Effector CD4-positive, alpha-beta T cell (primary cell): ENCODE measurements at regions not wholly inside any gene's neighbourhood (a gene's known extent, or its start where the extent isn't known, plus 50 kb on each side); places are given as distances from the start of the nearest gene placed in this dataset.

Source experiments
- DNase-seq: peaks from one replicate; pipeline ENCODE4 v3.0.0-alpha.2; 2020

DNA sequence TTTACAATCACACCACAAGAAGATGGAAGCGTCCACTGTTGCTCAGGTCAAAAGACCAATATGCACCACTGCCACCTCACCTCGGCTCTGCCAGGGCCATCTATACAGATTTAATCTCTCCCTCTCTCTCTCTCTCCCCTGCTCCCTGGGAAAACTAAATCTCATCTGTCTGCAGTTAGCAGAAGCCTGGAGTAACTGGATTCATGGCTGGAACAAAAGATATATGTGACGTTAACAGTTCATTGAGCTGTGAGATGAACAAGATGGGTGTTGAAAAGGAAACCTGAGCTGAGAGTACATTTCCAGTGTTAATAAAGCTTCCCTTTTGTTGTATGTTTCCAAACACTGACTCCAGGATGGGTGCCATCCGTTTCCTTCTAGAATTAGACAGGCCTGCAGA is 369.7 kb downstream of the CDK5RAP2 start:
- no peak for DNase-seq

DNA sequence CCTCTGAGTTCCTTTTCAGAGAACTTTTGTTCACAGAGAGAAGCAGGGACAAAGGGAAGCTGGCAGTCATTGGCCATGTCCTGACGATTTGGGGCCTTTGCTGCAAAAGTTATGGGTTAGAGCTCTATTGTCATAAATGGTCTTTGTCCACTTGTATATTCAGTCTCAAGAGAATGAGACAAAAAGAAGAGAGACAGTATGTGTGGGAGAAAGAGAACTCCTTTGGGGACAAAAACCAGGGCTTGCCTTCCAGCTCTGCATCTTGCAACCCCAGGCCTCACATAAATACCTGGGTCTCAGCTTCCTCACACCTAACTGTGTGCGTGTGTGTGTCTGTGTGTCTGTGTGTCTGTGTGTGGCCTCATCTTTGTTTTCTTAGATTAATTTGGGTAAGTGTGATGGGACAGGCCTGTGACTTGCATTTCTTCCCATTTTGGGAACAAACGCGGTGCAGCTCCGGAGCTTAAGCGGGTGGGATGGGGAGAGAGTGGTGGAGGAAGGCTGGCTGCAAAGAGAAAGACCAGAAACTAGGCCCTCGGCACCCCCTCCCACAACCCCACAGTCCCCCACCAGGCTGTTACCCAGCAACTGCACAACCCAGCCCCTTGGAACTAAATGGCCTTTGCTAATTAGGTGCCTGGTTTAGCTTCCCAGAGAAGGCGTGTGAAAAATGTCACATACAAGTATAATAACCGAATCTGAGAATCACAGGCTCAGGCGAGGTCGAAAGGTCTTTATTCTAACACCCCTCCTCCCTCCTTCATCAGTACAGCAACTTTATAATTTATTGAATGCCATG is 376.9 kb downstream of the CDK5RAP2 start:
- DNase-seq = no peak

DNA sequence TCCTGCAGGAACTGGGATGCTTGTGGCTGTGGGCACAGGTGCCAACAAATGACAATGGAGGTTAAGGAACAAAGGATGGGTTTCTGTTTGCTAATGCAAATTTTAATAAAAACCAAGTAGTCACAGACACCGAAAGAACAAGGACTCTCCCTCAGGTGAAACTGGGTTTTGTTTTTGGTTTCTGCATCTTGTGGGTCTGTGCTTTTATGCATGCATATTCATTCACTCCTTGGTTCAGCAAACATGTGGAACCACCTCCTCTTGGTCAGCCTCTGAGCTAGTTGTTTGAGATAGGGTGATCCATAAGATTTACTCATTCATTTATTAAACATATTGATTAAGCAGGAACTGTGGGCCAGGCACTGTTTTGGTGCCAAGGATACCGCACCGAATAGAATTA is 381.9 kb downstream of the CDK5RAP2 start:
- no peak for DNase-seq

DNA sequence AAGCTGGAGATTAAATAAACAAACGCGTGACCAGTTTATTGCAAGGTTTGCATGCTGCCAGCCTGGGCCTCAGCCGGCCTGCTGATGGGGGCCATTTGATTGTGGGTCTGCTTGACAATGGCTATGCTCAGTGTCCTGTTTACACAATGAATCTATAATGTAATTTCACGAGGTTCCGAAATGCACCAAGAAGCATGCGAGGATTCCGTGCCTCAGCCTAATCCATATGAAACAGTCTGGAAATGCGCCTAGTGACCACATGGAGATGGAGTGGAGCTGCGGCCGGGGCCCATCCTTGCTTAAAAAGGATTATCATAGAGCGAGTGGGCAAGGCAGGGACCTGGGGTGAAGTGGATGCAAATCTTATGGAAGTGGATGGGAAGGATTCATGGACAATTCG is 382.4 kb downstream of the CDK5RAP2 start:
- no peak for DNase-seq

DNA sequence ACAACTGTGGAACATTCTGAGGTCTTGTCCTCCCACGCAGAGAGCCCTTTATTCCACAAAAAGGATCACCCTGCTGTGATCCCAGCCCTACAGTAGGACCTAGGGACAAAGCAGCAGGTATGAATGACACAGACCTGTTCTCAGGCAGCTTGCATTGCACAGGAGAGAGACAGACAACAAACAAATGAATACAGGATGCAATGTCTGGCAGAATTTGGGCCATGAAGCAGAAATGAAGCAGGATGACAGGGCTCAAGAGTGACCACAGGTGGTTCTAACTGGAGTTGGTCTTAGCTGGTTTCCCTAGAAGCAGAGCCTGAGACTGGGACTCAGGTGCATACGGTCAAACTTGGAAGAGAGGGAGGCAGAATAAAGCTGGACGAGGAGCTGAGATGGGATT is 388.8 kb downstream of the CDK5RAP2 start:
- no peak for DNase-seq

DNA sequence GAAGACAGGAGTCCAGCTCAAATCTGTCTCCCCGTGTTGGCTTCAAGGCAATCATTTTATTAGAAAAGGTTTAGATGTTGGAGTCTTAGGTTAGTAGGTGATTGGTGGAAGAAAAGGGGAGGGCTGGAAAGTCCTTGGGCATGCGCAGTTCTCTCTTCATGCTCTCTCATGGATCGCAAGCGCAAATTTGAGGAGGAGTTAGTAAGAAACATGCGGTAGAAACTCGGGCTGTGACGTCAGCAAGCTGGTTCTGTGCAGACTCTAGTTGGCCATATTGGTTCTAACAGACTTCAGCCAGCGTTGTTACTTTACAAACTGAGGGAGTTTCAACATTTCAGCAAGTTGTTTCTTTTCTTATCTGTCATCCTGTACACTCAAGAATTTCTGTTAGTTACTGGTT is 392.2 kb downstream of the CDK5RAP2 start:
- DNase-seq = no peak

DNA sequence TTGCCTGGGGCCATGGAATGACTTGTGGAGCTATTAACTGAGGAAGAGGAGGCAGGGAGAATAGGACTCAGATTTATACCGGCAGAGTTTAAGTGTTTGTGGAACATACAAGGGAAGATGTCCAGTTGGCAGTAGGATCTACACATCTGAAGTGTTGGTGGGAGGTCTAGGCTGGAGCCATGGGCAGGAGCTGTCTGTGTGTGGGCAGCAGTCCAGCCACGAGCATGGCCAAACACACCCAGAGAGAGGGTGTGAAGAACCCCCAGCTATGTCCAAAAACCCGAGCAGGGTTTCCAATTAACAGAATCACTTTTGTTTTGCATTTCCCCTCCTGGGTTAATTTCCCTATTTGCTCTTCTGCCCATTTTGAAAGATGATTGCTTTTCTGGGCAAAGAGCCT is 393.7 kb downstream of the CDK5RAP2 start:
- DNase-seq = no peak

DNA sequence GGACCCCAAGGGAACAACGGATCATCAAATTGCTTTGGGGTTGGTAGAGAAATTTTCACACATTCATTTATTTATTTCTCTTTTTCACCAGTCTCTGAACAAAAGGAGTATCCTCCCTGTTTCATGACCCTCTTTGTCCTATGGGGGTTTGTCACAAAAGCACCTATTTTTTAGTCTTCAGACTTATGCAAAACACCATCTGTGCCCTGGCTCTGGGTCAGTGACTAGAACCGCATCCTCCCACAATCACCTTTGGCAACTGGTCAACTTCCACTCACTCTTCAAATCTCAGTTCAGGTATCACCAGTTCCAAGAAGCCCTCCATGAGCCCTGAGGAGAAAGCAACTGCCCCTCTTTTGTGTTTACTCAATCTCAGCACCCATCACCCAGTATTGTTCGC is 395.7 kb downstream of the CDK5RAP2 start:
- no peak for DNase-seq

DNA sequence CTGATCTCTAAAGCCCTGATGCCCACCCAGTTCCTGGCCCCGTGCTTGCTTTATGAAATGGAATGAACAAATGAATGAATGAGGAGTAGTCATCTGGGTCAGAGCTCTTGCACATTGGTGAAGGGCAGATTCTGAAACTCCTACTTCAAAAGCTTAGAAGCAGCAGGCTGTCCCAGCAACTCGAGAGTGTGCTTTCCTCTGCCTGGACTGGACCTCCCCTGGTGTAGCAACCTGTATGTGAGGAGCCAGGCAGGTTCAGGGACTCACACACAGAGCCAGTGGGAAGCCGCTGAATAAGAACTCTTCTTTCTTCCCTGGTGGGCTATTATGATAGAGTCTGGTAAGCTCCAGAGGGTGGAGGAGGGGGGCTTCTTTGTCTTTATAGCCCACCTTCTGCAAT is 396.4 kb downstream of the CDK5RAP2 start:
- DNase-seq = no peak

DNA sequence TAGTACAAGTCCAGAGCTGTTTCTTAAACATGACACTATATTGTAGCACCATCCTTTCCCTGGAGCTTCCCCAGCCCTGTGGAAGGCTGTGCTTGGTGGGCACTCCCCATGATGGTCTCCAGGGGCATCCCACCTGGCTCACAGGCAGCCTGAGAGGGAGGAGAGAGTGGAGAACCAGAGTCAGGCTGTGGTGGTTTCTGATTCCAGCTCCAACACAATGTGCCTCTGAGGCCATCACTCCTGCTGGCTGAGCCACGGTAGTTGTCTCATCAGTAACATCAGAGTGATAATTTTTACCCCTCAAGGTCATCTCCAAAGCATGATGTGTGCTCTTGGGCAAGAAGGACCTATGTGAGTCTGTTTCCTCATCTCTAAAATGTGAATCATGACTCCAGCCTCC is 398.0 kb downstream of the CDK5RAP2 start:
- DNase-seq = no peak

DNA sequence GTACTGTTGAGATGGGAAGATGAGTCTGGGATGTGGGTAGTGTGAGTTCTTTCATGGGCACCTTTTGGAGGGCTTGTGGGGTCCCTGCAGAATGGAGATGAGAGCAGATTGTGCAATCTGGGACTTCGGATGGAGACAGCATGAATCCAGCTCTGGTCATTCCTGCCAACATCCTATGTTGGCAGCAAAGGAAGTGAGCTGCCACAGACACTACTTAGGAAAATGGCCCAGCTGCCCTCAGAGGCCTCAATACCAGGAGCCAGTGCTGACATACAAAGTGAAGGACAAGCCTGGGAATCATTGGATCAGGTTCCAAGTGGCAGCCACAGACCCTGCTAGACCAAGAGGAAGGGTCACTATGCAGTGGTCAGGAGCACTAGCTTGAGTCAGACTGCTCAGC is 402.8 kb downstream of the CDK5RAP2 start:
- DNase-seq = no peak

DNA sequence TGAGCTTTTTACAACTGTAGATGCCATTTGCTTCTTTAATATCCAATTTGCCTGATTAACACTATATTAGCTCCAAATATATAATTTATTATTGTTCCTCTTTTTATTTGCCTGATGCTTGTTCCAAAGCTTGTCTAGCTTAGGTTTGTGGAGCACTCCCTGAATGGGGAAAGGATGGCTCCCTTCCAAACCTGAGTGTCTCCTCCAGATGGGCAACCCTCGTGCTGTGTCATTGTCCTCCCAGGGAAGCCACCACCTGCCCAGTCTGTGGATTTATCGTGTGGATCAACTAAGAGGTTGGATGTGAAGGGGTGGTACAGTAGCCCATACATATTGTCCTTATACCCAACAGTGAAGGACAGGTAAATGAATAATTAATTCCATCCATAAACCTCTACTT is 404.9 kb downstream of the CDK5RAP2 start:
- DNase-seq = no peak

DNA sequence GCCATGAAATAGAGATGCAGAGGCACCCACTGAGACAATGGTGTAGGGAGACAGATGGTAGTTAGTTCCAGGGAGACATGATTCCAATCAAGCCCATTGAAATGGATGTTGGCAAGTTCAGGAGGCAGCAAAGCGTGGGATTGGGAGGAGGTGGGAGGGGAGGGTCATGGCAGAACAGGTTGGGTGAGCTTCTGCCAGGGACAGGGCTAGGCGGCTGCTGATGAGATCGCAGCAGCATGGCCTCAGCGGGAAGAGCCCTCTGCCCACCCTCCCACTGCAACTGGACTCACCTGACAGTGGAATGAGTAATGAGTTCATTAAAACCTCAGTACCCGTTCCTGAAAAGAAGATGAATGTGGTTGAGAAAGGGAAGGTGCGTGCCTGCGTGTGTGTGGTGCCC is 418.2 kb downstream of the CDK5RAP2 start:
- DNase-seq = no peak

DNA sequence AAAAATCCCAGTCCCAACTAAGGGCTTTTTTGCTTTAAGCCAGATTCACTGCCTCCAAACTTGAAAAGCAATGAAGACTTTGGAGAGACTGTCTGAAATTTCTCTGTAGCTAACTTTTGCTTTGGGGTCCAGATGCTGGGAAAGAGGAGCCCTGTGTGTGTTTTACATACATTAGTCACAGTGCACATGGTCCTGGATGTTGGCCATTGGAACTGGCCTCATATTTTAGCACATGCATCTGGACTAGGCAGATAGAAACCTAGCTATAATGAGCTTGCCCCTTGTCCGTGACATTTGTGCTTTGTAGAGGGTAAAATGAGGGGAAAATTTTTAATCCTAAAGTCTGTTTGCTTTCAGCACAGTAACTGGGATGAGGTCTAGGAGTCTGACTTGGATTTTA is 421.7 kb downstream of the CDK5RAP2 start:
- no peak for DNase-seq

DNA sequence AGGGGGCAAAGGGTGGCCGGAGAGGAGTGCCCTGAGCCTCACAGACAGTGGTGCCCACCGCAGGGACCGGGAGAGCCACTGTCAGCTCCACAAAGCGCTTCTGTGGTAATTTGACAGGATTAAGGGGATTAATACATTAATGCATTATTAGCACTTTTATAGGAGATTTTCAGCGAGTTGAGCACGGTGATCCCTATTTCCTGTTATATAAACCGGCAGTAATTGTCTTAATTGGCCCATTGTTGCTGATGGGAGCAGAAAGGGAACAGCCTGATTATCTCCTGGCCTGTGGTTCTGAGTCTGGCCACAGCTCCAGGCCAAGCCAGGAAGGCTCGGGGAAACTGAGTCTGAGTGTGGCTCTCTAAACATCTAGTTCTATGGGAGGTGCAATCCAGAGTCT is 423.6 kb downstream of the CDK5RAP2 start:
- no peak for DNase-seq

DNA sequence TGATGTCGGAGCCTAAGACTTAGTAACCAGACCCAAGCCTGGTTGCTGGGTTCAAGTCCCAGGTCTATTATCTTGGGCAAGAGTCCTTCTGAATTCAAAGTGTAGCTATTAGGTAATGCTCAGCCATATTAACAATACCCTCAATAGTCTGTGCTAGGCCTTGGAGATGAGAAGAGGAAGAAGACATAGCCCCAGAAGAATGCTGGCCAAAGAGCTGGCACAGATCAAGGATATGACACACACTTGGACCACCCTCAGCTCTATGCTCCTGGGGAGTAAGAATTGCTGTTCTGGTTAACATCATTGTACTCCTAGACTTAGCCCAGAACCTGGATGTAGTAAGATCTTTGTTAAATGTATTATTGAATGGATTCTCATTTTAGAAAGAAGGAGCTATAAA is 426.7 kb downstream of the CDK5RAP2 start:
- no peak for DNase-seq

DNA sequence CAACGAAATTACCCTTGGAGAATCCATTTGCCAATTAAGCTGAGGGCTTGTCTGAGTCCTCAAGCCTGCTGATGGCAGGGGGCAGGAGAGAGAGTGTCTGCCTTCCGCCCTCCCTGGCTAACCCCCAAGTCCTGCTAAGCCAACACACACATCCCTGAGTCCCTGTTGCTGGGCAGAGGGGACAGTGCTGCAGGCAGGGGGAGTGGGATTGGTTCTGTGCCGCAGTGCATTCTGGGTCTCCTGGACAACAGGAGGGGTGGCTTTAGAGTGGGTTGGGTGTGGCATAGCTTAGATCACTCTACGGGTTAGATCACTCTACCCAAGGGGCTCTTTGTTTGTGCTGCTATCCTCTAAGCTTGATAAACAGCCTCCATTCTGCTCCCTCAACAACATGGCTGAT is 427.7 kb downstream of the CDK5RAP2 start:
- DNase-seq = no peak

DNA sequence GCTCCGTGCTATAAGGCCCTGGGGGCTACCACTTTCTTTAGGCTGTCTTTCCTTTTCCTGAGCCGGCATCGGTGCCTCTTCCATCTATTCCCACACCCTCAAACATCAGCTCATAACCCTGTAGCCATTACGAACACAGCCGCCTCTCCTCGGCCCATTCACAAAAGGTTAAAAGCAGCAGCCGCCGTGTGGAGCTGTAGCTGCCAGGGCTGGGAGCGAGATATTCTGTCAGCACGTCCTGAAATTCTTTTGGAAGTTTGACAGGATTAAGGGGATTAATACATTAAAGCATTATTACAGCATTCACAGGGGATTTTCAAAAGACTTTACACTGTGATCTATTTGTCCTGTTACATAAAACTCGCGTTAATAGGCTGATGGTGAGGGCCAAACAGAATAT is 428.2 kb downstream of the CDK5RAP2 start:
- DNase-seq = no peak

DNA sequence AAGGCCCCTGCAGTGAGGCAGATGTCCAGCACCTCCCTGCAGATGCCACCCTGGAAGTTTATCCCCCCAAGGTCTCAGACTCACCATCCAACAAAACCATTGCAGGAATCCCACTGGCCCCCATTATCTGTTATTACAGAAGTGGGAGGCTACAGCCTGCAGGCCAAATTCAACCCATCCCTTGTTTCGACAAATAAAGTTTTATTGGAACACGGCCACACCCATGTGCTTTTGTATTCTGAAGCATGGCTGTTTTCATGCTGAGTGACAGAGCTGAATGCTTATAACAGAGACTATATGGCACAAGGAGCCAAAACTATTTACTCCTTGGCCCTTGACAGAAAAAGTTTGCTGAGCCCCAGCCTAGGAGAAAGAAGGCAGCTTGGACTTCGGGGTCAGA is 428.8 kb downstream of the CDK5RAP2 start:
- no peak for DNase-seq

DNA sequence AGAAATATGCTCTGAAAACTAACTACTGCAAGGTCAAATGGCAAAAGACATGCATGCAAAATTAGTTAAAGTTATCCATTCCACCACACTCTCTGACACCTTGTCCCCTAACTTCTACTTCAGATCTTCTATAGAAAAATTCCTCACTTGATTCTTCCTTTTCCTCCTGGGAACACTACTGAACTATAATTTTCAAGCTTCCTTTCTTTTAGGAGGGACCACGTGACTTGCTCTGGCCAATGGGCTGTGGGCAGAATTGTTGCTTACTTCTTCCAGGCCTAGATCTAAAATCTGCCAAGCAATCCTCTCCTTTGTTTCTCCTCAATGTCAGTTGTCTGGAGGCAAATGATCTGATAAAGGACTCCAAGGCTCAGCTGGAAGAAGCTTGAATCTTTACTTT is 441.0 kb downstream of the CDK5RAP2 start:
- no peak for DNase-seq

DNA sequence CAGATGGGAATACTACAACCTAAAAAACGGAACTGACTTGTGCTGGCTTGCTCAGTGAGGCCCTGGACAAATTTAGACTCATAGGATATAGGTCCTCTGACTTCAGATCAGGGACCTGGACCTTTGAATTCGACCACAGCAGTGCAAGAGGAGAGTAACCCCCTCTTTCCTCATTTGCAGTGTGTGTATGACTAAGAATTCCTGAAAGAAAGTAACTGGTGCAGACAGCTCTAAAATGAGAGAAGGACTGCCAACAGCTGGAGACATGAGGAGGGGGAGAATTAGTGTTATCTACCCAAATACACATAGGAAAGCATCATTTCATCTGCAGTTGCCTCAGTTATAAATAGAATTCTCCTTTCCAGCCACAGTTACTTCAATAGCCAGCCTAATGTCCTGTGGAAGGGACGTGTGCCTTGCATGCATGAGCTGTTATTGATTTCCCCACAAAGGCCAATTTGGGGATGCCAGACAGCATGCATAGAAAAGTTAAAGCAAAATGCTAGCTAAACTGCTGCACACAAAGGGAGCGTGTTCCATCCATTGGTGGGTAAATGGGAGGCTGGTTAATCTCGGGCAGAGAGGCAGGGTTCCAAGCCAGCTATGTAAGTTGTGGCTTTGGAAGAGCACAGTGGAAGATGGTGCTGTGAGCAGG is 442.7 kb downstream of the CDK5RAP2 start:
- DNase-seq = no peak

DNA sequence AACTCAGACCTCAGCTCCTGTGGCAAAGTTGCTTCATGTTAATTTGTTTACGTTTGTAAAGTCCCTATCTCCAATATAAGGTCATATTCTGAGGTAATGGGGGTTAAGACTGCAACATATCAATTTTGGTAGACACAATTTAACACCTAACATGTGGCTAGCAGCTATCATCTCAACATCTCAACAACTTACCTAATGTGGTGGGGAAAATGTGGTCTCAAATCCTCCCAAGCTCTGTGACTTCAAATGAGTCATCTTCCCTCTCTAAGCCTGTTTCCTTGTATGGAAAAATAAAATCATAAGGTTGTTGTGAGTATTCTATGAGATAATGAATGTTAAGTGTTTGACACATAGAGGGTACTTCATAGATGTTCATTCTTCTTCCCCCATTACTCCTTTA is 443.3 kb downstream of the CDK5RAP2 start:
- no peak for DNase-seq

DNA sequence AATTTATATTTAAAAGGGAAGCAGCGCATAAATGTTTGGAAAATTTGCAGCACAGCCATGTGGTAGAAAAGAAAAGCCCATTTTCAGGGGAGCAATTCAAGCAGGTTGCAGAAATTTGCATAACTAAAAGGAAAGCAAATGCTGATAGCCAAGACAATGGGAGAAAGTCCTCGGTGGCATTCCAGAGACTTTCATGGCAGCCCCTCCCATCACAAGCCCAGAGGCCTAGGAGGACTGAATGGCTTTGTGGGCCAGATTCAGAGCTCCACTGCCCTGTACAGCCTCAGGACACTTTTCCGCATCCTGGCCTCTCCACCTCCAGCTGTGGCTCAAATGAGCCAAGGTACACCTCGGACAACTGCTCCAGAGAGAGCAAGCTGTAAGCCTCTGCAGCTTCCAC is 462.9 kb downstream of the CDK5RAP2 start:
- no peak for DNase-seq

DNA sequence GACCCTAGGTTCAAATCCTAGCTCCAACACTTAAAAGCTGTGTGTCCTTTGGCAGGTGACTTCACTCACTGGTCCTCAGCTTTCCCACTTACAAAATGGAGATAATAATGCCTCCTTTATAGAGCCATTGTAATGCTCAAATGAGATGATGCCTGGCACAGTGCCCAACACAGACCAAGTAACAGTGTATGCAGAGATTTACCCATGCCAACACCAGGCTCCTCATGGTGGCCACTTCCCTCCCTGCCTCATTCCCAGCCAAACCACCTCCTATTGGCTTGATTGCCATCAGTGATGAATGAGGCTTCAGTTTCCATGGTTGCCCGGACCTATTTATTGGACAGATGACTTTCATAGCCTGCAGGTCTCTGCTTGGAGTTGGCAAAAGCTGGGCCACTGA is 469.4 kb downstream of the CDK5RAP2 start:
- DNase-seq = no peak

DNA sequence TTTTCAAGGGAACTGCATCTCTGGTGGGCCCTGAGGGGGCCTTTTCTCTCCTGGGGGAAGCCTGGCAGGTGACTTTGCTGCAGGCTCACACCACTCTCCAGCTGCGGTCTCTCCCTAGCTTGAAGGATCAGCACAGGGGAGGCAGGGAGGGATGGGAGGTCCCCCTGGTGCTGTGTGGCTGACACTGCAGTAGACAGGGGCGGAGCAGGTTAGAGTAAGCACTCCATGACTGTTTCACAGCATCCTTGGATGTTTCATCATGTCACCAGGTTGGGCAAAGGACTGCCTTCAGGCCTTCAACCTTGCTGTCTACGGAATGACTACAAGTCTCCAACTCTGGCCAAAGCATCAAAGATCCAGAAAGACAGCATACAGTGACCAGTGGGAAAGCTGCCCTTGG is 470.7 kb downstream of the CDK5RAP2 start:
- no peak for DNase-seq
